GM18858 (cell line): ENCODE measurements at regions not wholly inside any gene's neighbourhood (a gene's known extent, or its start where the extent isn't known, plus 50 kb on each side); places are given as distances from the start of the nearest gene placed in this dataset.
"Not testable (repeated sequence)": the region's sequence is repeated elsewhere in the genome, so short reads cannot be mapped to it uniquely, and the experiment has no call there.

Experiments
- ATAC-seq: cut with Tn5 transposase; IDR thresholded peaks from one replicate; pipeline ENCODE4 v1.9.1; 2021; ENCODE audit not compliant: unreplicated experiment

DNA sequence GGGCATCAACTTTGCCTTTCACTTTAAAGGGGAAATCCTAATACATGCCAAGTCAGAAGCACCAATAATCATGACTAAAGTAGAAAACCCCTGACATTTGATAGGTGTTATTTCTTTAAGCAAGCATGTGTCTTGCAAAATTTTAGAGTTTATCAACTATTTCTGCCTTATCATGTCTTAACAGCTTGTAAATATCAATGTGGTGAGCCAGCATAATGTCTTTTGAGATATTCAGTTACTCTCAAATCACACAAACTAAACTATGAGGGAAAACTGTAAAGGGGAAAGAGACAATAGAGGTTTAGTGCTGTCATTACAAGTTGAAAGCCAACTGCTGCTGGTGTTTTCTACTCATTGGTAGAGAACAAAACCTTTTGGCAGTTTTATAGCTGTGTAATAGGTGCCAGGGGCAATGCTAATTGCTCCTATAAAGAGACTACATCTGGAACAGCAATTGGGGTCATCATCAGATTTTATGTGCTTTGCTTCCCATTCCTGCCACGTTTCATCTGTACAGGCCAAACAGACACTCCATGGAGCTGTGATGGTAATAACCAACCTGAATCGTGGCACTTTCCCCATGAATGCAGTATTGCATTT lies 1027.4 kb downstream of the FSCB start:
- no peak for ATAC-seq

- no peak for ATAC-seq
Measured at GRCh38 chr14:43476822-43477221, 1030.3 kb downstream of the FSCB start.

DNA sequence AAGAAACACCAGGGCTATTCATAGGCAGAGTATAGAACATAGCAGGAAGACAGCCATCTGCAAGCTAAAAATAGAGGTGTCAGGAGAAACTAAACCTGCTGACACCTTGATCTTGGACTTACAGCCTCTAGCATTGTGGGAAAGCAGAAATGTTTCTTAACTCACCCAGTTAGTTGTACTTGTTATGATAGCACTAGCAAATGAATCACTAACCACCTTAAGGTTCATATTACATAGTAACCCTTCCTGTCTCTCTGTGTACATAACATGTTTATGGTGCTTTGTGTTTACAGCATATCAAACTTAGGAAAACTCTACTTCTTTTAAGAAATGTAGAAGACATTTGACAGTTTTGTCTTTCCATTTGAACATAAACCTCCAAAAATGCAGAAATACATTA lies 1031.3 kb downstream of the FSCB start:
- ATAC-seq: no peak

GRCh38 chr14:43471595-43471994 lies 1035.5 kb downstream of the FSCB start:
- no peak for ATAC-seq

DNA sequence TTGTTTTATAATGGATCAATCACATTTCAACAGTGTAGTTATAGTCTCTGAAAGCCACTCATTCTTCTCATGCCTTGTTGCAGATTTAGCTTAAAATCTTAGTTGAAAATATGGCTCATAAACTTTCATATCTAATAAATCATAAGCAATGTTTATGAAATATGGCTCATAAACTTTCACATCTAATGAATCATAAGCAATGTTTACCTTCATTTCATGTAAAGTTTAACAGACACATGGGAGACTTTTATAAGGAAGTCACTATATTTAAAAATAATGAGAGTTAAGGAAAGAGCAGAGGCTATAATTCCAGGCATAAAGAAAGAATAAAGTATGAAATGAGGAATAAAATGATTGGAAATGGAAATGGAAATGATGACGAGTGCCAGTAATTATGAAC lies 1042.1 kb downstream of the FSCB start:
- ATAC-seq: no peak

DNA sequence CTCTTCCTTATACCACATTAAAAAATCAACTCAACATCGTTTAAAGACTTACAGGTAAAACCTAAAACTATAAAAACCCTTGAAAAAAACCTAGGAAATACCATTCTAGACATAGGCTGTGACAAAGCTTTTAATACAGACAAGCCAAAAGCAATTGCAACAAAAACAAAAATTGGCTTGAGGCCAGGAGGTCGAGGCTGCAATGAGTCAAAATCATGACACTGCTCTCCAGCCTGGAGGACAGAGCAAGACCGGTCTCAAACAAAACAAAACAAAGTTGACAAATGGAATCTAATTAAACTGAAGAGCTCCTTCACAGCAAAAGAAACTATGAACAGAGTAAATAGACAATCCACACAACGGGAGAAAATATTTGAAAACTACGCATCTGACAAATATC lies 1057.8 kb downstream of the FSCB start:
- ATAC-seq: no peak

GRCh38 chr14:43438056-43438455 lies 1069.0 kb downstream of the FSCB start:
- ATAC-seq: no peak

- no peak for ATAC-seq
Measured at GRCh38 chr14:43418324-43418723, 1088.8 kb downstream of the FSCB start.

DNA sequence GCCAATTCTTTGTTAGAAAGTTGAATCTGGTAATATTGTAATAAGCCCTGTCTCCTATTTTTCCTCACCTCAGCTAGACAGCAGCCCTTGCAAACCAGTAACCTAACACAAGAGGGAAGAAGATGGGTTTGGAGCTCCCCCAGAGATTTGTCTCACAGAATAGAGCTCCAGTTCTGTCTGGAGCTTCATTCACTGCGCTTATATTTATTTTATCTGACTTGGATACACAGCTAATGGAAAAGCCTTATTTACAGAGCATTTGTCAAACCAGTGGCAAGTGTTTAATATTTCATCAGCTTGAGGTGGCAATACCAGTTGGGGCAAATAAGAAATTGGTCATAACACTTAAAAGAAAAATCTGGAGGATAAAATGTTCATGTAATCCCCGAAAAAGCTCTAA lies 1094.0 kb downstream of the FSCB start:
- no peak for ATAC-seq

- ATAC-seq: no peak
Measured at GRCh38 chr14:43411841-43412240, 1095.2 kb downstream of the FSCB start.

DNA sequence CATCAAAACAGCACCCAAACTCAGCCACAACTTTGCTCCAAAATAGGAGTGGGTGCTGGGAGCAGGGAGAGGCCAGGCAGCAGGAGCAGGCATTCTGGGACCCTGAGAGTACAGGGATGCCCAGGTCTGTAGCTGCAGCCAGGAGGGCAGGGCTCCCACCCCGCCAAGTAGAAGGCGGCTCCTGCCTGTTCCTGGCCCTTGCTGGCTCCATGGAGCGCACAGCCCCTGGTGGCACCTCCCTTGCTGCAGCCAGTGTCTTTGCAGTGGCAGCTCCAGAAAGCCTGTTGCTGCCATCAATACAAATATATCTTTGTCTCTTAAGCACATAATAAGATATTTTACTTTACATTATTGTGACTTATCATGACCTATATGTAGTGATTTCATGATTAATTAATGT lies 1096.5 kb downstream of the FSCB start:
- ATAC-seq: no peak

- ATAC-seq: no peak
Measured at GRCh38 chr14:43408472-43408871, 1098.6 kb downstream of the FSCB start.

DNA sequence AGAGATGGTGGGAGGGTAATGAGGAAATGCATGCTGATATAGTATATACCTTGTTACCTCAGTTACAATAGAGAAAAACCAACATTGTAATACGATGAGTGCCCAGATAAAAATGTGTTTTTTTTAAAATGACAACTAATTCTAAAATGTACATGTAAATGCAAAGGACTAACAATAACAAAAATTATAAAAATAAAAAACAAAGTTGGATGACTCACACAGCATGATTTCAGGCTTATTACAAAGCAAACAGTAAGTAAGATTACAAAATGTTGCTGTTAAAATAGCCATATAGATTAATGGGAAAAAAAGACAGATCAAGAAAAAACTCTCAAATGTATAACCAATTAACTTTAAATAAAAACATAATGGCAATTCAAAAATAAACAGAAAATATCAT lies 1099.4 kb downstream of the FSCB start:
- ATAC-seq: no peak

GRCh38 chr14:43406931-43407330 lies 1100.2 kb downstream of the FSCB start:
- ATAC-seq: no peak

DNA sequence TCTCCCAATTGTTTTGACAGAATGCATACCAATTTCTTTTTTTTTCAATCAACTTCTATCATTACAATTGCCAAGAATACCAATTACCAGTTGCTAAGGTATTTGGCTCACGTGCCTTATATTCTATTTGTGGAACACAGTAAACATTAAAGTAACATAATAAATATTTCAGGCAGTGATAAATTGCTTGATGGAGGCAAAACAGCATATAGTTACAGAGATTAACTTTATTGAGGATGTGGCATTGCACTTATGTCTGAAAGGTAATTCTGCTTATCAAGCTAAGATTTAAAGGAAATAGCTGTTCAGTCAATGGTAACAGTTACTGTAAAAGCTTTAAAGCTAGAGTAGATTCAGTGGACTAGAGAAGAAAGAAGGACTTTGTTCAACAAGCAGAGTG lies 1107.8 kb downstream of the FSCB start:
- no peak for ATAC-seq

GRCh38 chr14:43370565-43370896 lies 1136.6 kb downstream of the FSCB start:
- not testable (repeated sequence) for ATAC-seq

- ATAC-seq: no peak
Measured at GRCh38 chr14:43369710-43370564, 1137.1 kb downstream of the FSCB start.

- no peak for ATAC-seq
Measured at GRCh38 chr14:43362586-43362985, 1144.5 kb downstream of the FSCB start.

GRCh38 chr14:43361751-43362150 lies 1145.3 kb downstream of the FSCB start:
- ATAC-seq: no peak

- ATAC-seq: no peak
Measured at GRCh38 chr14:43360239-43360638, 1146.8 kb downstream of the FSCB start.

DNA sequence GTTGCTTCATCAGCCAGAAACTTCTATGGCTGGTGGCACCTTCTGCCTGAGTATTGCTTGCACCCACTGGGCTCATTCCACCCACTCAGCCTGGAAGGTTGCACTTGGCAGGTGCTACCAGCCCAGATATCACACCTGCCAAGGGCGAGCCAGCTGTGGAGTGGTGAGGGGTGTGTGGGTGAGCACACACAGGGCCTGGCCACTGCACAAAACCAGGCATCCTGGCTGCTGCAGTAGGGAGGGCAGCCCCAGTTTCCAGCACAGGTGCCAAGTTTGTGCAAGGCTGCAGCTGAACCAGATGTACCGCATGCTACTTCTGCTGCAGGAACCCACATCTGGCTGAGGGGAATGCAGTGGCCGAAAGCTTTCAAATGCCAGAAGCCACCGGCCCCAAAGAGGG lies 1147.8 kb downstream of the FSCB start:
- ATAC-seq: no peak

DNA sequence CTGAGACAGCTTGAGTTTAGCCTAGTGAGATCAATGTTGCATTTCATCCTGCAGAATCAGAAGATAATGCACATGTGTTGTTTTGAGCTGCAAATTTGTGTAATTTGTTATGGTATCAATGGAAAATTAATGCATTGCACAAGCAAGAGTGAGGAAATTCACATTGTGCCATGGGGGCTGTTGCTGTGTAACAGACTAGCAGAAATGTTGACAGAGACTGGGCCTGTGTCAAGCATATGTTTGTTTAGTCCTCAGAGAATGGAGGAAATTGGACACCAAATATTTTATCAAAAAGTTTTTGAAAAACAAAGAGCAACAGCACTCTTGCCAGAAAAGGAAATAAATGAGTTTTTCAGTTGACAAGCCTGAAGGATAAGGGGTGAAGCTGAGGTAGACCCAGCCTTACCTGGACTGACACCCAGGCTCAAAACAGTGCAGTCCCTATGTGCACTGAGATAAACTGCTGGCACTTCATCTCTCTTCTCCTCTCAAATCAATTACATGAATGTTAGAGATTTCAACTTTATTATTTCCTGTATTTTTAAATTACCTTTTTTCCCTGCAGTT lies 1150.0 kb downstream of the FSCB start:
- ATAC-seq: no peak
